ENCODE measurements at regions not wholly inside any gene's neighbourhood (a gene's known extent, or its start where the extent isn't known, plus 50 kb on each side); places are given as distances from the start of the nearest gene placed in this dataset.

DNA sequence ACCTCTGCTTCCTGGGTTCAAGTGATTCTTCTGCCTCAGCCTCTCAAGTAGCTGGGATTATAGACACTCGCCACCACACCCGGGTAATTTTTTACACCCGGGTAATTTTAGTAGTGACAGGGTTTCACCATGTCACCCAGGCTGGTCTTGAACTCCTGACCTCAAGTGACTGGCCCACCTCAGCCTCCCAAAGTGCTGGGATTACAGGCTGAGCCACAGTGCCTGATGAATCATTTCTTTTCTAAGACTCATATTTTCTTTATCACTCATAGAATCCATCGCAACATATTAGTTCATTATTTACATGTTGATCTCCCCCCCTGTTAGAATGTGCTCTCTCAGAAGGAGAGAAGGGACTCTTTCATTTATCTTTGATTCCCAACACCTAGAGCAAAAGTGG, 109.5 kb upstream of the PTPRG start:
- H2AFZ ChIP-seq (ENCODE audit: low read depth), result no peak overlapping the region
- DNase-seq, result no peak
- H3F3A ChIP-seq (replicated peaks; ENCODE audit: insufficient read depth), result peaks cover 3% of the 10 kb centered on the region
- H3K79me2 ChIP-seq (ENCODE audit: insufficient read depth), result no peaks in the 10 kb centered on the region
- ChIA-PET POLR2A (no interaction called here), CTCF (no interaction called here)
- TF ChIP-seq MEF2A (IDR thresholded peaks at IDR 0.05; ENCODE audit: borderline replicate concordance, low read depth) (no peak), YY1 (IDR thresholded peaks at IDR 0.05; ENCODE audit: low read depth) (no peak)
- H3K4me3 ChIP-seq (ENCODE audit: low read depth in 2 of 2, low read length in 1 of 2), result no peak overlapping the region
- H3K4me2 ChIP-seq, result no peak overlapping the region
- no peaks in the 10 kb centered on the region for H3K9me3 ChIP-seq
- H3K9ac ChIP-seq, result no peak overlapping the region
- no peaks in the 10 kb centered on the region for H3K27me3 ChIP-seq (ENCODE audit: insufficient read depth)
- WGBS (ENCODE audit: low lambda C conversion rate), result 78% methylated on average over 4 of the region's 4 CpGs
- no peaks in the 10 kb centered on the region for H4K20me1 ChIP-seq (ENCODE audit: insufficient read depth)
- H3K36me3 ChIP-seq (replicated peaks in 1 of 2; ENCODE audit: control insufficient read depth in 1 of 2, insufficient read depth in 2 of 2, low read length in 1 of 2), result no peaks in the 10 kb centered on the region
- H3K27ac ChIP-seq (ENCODE audit: low read depth in 2 of 2, low read length in 1 of 2), result peak overlapping the region in 1 of 2 experiments; percentile 47; a peak in 1 of 4 replicates
- no peaks in the 10 kb centered on the region for H3K4me1 ChIP-seq (ENCODE audit: control insufficient read depth in 1 of 2, insufficient read depth in 2 of 2, low read depth in 1 of 2, low read length in 1 of 2)
- H3K9me2 ChIP-seq, result no peaks in the 10 kb centered on the region

DNA sequence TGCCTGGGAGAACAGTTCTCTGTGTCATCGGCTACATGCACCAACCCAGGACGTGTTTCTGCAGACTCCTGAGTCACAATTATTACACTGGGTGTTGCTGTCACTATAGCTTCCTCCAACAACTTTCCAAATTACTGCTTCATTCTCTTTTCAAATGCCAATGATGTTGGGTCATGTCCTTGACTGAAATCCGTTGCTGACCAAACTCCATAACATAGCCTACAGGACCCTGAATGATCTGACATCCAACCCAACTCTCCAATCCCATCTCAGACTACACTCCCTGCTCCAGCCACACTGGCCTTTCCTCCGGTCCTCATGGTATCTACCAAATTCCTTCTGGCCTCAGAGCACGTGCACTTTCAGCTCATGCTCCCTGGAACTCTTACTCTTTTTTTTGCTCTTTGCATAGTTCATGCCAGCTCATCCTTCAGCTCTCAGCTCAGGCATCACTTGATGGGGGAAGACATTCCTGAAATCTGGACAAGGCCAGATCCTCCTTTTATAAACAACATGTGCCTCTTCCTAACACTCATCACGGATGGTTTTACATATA, 108.8 kb upstream of the PTPRG start:
- no peaks in the 10 kb centered on the region for H3K9me3 ChIP-seq
- no peak overlapping the region for H3K4me2 ChIP-seq
- H3K27me3 ChIP-seq (ENCODE audit: insufficient read depth), result no peaks in the 10 kb centered on the region
- H2AFZ ChIP-seq (ENCODE audit: low read depth), result no peak overlapping the region
- peaks cover 3% of the 10 kb centered on the region for H3F3A ChIP-seq (replicated peaks; ENCODE audit: insufficient read depth)
- H3K9ac ChIP-seq, result no peak overlapping the region
- DNase-seq, result no peak
- no peak overlapping the region; a peak in 1 of 4 replicates for H3K27ac ChIP-seq (ENCODE audit: low read depth in 2 of 2, low read length in 1 of 2)
- H3K4me1 ChIP-seq (ENCODE audit: control insufficient read depth in 1 of 2, insufficient read depth in 2 of 2, low read depth in 1 of 2, low read length in 1 of 2), result no peaks in the 10 kb centered on the region
- no peaks in the 10 kb centered on the region for H3K79me2 ChIP-seq (ENCODE audit: insufficient read depth)
- no peak for TF ChIP-seq FOXJ3 (CRISPR knock-in tag; IDR thresholded peaks at IDR 0.05)
- TF ChIP-seq, protein P1, sequence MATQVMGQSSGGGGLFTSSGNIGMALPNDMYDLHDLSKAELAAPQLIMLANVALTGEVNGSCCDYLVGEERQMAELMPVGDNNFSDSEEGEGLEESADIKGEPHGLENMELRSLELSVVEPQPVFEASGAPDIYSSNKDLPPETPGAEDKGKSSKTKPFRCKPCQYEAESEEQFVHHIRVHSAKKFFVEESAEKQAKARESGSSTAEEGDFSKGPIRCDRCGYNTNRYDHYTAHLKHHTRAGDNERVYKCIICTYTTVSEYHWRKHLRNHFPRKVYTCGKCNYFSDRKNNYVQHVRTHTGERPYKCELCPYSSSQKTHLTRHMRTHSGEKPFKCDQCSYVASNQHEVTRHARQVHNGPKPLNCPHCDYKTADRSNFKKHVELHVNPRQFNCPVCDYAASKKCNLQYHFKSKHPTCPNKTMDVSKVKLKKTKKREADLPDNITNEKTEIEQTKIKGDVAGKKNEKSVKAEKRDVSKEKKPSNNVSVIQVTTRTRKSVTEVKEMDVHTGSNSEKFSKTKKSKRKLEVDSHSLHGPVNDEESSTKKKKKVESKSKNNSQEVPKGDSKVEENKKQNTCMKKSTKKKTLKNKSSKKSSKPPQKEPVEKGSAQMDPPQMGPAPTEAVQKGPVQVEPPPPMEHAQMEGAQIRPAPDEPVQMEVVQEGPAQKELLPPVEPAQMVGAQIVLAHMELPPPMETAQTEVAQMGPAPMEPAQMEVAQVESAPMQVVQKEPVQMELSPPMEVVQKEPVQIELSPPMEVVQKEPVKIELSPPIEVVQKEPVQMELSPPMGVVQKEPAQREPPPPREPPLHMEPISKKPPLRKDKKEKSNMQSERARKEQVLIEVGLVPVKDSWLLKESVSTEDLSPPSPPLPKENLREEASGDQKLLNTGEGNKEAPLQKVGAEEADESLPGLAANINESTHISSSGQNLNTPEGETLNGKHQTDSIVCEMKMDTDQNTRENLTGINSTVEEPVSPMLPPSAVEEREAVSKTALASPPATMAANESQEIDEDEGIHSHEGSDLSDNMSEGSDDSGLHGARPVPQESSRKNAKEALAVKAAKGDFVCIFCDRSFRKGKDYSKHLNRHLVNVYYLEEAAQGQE (IDR thresholded peaks at IDR 0.05; ENCODE audit: low read depth, low read length), result no peak
- no peak for TF ChIP-seq NFIC (IDR thresholded peaks at IDR 0.05; ENCODE audit: borderline replicate concordance)
- TF ChIP-seq SIN3A (IDR thresholded peaks at IDR 0.05; ENCODE audit: borderline replicate concordance, low read depth, low read length), result no peak
- no peak for TF ChIP-seq YY1 (IDR thresholded peaks at IDR 0.05; ENCODE audit: low read depth)
- no peak for TF ChIP-seq MXI1 (IDR thresholded peaks at IDR 0.05; ENCODE audit: low read depth, low read length)
- TF ChIP-seq, protein P2, sequence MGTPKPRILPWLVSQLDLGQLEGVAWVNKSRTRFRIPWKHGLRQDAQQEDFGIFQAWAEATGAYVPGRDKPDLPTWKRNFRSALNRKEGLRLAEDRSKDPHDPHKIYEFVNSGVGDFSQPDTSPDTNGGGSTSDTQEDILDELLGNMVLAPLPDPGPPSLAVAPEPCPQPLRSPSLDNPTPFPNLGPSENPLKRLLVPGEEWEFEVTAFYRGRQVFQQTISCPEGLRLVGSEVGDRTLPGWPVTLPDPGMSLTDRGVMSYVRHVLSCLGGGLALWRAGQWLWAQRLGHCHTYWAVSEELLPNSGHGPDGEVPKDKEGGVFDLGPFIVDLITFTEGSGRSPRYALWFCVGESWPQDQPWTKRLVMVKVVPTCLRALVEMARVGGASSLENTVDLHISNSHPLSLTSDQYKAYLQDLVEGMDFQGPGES (IDR thresholded peaks at IDR 0.05; ENCODE audit: low read depth, low read length), result no peak
- TF ChIP-seq EZH2phosphoT487 (IDR thresholded peaks at IDR 0.05; ENCODE audit: borderline replicate concordance, low read depth), result no peak
- H4K20me1 ChIP-seq (ENCODE audit: insufficient read depth), result no peaks in the 10 kb centered on the region
- ChIA-PET POLR2A (no interaction called here), CTCF (no interaction called here)
- no peaks in the 10 kb centered on the region for H3K9me2 ChIP-seq
- no peaks in the 10 kb centered on the region for H3K36me3 ChIP-seq (replicated peaks in 1 of 2; ENCODE audit: control insufficient read depth in 1 of 2, insufficient read depth in 2 of 2, low read length in 1 of 2)
- 48% methylated on average over 6 of the region's 6 CpGs for whole genome bisulfite sequencing (ENCODE audit: low lambda C conversion rate)
- no peak overlapping the region for H3K4me3 ChIP-seq (ENCODE audit: low read depth in 2 of 2, low read length in 1 of 2)
